Forelimb muscle (tissue), 1 donor: ENCODE measurements at regions not wholly inside any gene's neighbourhood (a gene's known extent, or its start where the extent isn't known, plus 50 kb on each side); places are given as distances from the start of the nearest gene placed in this dataset.
"Not testable (repeated sequence)": the region's sequence is repeated elsewhere in the genome, so short reads cannot be mapped to it uniquely, and the experiment has no call there.

Experiments
- DNase-seq: peaks from one replicate; pipeline ENCODE4 v3.0.0-alpha.2; 2013; ENCODE audit warnings: low read depth

DNA sequence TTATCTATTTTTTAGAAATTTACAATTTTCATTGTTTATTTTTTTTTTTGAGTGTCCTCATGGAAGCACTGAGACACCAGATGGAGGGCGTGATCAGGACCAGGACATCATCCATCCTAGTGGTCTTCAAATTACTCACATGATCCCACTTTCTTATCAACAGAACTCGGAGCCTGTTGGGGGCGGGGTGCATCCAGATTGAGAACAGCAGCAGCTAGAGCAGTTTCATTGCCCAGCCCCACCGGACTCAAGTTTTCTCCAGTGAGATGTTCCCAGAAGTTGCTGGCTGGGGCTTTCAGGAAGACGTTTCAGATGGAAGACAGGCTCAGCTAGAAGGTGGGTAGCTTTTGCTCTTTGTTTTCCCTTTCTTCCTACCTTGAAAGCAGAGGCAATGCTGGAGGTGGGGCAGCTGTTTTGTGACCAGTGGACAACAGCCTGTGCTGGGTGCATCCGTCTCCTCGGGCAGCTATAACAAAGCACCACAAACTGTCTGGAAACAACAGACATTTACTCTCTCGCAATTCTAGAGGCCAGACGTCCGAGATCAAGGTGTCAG, 562.1 kb downstream of the TBC1D22A start:
- no peak for DNase-seq

DNA sequence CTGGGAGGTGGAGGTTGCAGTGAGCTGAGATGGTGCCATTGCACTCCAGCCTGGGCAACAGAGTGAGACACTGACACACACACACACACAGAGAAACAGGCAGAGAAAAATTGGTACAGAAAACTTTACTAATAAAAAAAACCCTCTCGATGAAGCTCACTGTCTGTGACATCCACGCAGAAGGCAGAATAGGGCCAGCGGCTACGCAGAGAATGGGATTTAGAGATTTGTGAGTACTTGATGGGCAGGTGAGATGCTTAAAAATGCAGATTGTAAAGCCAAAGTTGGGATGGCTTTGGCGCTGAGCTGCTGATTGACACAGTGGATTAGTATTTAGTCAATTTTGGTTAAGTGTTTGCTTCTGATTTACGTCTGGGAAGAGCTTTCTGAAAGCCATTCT, 561.1 kb downstream of the TBC1D22A start:
- DNase-seq, result no peak

DNA sequence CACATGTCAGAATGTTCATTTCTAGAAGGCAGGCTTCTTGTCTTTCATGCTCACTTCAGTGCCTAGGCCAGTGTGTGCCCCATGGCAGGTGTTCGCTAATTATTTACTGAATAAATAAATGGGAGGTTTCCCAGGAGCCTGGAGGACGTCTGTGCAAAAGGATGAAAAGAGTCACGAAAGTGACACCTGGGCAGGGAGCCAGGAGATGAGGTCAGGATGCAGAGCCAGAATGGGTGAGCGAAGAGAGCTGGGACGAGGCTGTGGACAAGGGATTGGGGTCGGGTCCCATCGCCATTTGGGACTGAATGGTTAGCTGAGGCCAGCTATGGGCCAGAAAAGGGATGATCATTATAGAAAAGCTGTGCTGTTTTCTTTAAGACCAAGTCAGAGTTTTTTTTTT, 560.4 kb downstream of the TBC1D22A start:
- no peak for DNase-seq

DNA sequence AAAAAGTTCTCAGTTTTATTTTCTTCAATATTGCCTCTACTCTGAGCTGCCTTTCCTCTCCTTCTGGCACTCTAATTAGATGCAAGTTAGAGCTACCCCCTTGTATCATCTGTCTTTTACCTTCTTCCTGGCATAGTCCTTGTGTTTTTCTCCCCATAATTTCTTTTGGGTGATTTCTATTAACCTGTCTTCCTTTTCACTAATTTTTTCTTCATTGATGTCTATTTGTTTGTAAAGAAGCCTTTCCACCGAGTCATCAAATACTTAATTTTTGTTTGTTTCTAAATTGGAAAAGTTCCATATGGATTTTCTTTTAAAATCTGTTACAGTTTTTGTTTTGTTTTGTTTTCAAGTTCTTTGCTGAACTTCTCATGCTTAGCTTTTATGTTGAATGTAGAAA, 558.1 kb downstream of the TBC1D22A start:
- no peak for DNase-seq

DNA sequence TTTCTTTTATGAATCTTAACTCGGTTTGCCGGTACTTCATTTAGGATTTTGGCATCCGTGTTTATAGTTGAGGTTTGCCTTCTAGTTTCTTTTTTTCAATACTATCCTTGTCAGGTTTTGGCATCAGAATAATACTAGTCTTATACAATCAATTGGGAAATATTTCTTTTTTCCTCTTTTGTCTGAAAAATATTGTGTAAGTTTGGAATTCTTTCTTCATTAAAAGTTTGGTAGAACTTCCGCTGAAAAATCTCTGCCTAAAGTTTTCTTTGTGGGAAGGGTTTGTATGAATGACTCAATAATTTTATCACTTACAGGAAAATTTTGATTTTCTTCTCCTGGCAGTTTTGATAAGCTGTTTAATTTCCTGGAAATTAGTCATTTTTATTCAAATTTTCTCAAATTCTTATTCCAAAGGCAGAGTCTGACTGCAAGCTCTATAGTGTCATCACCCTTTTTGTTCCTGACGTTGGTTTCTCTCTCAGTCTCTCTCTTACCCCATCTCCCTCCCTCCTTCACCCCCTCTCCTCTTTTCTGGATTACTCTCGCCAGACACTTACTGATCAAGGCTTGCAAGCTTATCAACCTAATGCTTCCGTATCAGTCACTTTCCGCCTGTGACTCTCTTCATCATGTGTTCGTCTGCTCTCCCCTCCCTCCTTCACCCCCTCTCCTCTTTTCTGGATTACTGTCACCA, 555.7 kb downstream of the TBC1D22A start:
- no peak for DNase-seq

DNA sequence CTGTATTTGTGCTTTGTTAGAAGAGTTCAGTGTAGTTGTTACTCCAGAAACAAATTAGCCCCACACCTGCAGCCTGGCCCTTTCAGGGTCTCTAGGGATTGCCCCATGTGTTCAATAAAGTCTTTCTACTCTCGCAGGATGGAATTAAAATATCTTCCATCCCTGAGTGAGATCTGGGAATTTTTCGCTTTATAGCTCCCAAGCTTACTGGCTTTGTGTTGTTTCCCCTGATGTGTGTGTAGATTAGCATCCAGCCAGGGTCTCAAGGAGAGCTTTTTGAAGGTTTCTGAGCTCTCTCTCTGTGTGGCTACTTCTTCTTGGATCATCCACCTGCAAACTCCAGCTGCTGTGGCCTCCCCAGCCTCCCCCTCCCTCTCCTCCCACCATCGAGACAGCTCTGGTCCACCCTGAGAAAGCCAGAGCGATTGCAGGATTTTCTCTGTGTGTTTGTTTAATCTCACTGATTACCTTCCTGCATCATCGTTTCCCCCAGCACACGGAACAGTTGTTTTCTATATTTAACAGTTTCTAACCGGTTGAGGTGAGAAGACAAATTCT, 553.5 kb downstream of the TBC1D22A start:
- DNase-seq, result no peak

DNA sequence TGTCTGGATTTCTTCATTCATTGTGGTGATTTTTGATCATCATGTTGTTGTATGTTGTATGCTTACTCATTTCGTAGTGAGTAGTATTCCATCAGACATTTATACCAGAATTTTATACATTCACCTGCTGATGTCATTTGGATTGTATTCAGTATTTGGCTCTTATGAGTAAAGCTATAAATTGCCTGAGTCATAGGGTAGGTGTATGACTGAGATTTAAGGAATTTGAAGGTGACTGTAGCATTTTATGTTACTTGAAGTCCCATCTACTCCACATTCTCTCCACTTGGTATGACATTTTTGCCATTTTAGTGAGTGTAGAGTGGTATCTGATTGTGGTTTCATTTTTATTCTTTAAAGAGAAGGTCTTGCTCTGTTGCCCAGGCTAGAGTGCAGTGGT, 548.2 kb downstream of the TBC1D22A start:
- DNase-seq, result no peak

DNA sequence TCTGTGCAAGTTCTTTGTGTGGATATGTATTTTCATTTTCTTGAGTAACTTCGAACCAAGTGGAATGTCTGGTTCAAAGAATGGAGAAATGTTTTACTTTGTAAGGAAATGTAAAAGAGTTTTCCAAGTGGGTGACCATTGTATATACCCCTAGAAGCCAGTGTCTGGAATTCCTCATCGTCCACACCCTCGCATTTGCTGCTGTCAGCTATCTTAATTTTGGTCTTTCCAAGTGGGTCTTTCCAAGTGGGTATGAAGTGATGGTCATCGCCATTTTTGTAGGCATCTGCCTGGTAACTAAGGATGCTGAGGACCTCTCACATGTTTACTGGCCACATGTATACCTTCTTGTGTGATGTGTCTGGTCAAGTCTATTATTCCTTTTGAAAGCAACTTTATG, 547.5 kb downstream of the TBC1D22A start:
- DNase-seq, result no peak

DNA sequence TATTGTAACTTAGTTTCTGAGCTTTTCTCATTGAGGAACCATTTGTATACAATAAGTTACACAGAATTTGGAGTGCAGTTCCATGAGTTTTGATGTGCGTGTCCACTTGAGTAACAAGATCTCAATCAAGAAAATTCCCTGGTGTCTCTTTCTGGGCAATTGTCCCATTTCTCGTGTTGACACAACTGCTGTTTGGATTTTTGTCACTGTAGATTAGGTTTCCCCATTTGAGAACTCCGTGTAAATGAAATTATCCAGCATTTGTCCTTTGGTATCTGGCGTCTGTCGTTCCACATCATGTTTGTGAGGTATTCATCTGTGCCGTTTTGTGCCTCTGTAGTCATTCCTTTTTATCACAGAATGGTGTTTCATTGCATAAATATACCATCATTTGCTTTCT, 547.0 kb downstream of the TBC1D22A start:
- DNase-seq, result no peak

DNA sequence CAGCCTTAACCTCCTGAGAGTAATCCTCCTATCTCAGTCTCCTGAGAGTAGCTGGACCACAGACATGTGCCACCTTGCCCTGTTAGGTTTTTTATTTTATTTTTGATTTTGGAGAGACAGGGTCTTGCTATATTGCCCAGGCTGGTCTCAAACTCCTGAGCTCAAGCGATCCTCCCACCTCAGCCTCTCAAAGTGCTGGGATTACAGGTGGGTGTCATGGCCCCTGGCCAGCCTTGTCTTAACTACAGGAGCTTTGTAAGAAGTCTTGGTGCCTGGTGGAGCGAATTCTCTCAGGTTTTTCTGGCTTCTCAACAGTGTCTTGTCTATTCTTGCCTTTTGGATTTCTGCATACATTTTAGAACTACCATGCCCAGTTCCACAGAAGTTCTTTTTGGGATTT, 546.4 kb downstream of the TBC1D22A start:
- no peak for DNase-seq

DNA sequence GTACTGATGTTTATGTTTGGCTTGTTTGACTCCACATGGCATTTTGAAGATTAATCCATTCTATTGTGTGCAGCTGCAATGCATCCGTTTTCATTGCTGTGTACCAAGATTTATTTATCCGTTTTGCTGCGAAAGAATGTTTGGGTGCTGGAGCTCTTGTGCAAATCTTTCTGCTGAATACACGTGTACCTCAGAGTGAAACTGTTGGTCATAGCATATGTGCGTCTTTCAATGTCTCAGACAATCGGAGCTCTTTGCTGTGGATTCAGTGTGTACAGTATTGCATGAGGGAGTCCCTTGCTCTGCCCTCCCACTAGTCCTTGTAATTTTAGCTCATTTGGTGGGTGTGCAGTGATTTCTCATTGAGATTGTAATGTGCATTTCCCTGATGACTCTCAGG, 545.4 kb downstream of the TBC1D22A start:
- no peak for DNase-seq

DNA sequence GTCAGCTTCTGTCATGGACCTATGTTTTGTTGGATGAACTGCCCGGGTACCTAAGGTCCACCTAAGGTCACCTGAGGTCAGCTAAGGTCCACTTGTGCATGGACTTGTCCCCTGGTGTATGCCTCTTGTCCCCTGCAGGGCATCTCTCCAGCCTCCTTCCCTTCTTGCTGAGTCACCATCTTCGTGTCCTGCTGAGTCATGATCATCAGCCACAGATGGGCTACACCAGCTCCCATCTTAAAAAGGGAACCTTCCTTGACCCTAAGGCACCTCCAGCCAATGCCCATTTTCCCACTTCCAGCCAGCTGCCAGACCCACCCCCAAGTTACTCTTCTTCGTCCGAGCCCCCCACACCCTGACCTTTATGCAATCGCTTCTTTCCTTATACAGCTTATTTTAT, 544.9 kb downstream of the TBC1D22A start:
- DNase-seq, result no peak

DNA sequence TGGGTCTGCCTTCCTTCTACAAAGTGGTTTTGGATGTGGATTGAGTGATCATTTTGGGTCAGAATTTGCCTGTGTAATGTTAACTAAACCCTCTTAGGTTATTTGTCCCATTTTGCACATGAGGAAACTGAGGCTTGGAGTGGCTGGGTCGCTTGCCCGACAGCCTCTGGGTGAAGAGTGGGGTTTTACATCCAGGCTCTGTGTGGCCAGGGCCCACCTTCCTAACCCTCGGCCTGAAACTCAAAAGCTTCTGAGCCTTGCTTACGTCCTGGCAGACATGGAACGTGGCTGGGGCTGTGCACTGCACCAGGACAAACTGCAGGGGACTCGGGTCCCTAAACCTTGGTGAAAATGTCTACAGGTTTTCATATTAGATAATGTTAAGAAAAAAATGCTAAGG, 542.4 kb downstream of the TBC1D22A start:
- no peak for DNase-seq

DNA sequence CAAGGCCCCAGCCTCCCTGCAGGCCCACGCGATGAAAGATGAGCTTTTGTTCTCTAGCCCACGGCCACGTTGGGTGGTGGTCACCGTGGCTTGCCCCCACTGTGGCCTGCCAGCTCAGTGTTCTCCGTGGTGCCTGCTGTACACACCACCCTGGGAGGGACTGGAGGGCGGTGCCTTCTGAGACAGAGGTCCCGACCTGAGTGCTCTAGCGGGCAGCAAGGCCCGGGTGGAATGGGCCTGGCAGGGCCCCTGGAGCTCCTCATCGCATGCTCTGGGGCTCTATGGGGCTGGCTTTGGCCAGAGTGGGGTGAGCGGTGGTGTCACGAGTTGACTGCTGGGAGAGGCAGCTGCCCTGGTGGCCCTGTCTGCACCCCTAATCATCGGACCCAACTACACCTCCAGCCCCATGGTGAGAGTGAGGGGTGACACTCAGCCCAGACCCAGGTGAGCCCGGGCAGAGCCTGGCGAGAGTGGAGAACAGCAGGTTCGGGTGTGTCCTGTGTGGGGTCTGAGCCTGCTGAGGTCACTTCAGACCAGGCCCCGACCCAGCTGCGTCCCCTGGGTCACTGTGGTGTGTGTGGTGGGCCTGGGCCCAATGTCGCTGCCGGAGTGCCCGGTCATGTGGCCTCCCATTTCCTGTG, 541.9 kb downstream of the TBC1D22A start:
- no peak for DNase-seq

DNA sequence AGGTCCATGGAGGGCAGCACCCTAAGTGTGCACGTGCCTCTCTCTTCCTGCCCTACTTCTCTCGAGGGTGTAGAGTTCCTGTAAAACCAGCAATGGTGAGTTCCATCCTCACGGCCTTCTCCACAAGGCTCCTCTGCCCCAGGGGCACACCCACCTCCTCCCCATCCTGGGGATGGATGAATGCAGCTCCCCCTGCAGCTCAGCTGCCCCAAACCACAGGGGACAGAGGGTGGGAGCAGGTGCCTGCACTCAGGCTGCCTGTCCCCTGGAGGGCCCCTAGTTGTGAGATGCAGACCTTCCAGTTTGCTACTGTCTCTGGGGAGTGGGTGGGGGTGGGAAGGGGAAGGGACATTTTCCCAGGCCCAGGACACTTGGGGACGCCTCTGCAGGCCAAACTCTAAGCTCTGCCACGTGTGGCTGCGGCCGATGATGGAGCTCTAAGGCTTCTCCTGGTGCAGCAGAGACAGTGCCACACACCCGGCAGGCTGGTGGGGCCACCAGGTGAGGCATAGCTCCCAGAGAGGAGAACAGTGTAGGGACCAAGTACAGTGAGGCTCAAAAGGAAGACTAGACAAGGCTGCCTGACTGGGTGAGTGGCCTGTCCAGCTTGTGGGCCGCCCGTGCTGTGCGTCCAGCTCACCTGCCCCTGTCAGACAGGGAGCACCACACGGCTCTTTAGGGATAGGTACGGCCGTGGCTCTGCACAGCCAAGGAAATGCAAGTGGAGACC, 540.9 kb downstream of the TBC1D22A start:
- no peak for DNase-seq

DNA sequence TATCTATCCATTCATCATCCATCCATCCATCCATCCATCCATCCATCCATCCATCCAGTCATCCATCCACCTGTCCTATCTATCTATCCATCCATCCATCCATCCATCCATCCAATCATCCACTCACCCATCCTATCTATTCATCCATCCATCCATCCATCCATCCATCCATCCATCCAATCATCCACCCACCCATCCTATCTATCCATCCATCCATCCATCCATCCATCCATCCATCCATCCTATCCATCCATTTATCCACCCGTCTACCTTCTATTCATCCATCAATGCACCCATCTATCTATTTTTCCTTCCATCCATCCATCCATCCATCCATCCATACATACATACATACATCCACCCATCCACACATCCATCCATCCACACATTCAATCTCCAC, 540.1 kb downstream of the TBC1D22A start:
- not testable (repeated sequence) for DNase-seq

DNA sequence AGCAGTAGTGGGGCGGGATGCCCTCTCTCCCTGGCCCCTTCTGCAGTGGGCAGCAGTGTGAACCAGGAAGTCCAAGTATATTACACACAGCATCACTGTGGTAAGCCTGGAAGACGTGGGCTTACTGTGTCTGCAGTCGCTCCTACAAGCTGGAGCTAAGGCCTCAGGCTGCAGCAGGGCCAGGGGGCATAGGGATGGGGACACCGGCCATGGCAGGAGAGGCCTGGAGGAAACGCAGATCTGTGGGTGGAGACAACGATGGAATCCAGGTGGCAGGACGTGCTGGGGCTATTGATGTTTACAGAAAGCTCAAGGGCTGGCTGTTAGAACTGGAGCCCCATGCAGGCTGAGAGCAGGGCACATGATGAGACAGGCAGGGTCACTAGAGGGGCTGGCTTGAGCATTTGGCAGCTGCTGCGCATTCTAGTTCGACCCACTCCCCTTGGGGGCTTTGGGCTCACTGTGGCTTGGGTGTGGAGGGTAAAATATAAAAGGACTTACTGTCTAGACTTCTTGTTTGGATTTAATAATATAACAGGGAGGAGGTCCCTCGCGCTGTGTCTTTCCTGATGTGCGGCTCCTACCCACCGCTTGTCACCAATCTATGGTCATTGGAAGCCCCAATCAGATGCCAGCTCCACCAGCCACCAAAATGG, 539.5 kb downstream of the TBC1D22A start:
- DNase-seq, result no peak

DNA sequence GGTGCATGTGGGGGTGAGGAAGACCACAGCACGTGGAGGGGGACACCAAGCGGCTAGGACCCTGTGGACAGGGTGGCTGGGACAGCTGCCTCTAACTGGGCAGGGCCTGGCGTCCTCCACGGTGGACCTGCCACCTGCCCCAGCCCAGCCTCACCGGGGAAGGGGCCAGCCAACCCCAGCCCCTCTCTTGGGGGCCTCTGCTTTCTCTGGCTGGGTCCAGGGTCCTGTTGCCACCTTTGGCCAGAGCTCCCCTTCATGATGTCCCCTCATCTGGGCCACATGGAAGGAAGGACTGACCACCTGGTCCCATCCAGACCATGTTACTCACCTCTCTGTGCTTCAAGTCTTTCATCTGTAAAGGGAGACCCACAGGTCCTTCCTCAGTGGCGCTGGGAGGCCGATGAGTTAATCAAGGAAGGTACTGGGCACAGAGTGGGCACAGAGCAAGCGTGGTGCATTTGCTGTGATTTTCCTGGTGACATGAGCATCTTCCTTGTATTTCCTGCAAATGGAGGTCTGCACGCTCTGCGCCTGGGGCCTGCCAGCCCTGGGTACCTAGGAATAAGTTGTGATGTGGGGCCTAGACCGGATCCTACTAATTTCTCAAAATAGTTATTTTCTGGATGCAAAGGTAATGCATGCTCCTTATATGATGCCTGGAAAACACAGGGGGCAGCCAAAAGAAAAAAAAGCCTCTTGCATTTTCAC, 538.4 kb downstream of the TBC1D22A start:
- no peak for DNase-seq

DNA sequence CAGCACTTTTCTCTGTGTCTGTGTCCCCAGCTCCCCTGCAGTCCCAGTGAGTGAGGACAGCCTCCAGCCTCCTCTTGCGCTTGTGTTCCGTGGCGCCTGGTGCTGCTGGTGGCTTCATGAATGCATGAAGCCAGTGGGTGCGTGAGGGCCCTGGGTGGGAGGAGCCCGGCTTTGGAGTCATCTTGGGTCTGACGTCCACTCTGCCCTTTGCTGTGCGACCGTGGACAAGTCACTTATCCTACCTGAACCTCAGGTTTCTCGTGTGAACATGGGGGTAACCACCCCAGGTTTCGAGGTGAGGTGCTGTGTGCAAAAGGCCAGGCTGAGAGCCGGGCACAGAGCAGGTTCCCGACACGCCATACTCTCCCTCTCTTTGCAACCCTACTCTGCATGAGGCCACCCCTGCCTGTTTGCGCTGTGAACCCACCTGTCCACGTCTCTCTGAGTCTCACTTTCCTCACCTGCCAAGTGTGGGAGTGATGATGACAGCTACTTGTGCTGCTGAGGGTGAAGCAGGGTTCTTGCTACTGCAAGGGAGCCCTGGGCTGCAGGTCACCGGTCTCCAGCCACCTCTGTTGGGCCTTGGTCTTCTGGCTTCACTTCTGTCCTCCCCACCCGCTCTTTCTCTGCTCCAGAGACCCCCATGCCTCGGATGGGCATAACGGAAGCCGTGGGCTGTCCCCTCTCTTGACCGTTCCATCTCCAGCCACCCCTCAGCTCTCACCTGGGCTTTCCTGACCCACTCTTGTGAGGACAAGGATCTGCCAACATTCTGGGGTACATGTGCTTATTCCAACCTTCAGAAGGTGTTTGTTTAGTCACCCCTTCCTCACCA, 537.6 kb downstream of the TBC1D22A start:
- no peak for DNase-seq

DNA sequence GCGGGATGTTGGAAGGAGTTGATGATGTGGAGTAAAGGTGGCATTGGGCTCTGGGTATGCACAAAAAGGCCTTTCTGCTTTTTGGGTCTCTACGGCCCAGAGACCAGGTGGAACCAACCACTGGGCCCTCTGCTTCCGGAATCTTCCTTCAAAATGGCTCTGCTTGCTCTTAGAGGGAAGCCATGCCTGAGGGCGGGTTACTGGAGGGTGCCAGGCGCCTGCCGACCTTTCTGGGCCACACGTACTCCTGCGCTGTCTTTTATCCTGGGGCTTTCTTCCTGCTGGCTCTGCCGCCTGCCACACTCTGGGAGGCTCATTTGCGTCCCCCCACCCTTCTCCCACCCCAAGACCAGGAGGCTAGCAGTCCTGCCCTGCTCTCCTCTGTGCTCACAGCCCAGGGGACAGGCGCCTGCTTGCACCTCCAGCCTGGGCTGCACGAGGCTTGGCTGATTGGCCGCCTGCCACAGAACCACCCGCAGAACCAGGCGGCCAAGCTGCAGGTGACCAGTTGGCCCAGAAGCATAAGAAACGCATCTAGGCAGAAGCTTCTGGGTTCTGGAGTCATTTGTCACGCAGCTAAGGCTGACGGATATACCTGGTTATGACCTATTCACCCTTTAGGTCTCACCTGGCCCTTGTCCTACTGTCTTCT, 536.9 kb downstream of the TBC1D22A start:
- DNase-seq, result no peak
